GM12878 (cell line): ENCODE measurements at regions not wholly inside any gene's neighbourhood (a gene's known extent, or its start where the extent isn't known, plus 50 kb on each side); places are given as distances from the start of the nearest gene placed in this dataset.

Source experiments
- ATAC-seq: fragments of 200-7000 bp; cut with Tn5 transposase; 3 replicates; pipeline ENCODE4 v1.9.1; 2020; ENCODE audit warnings: mild to moderate bottlenecking, moderate library complexity
- BruUV-seq: library from RNA; stranded (reverse); fragments of 400-500 nt; replicated peaks from 2 replicates; lab custom pipeline; 2021; lab: Mats Ljungman, UMichigan
- CTCF ChIA-PET: fragments of 300-600 bp; sonication (Branson Sonifier 250); formaldehyde crosslinking; extraction: SDS; loops from one replicate; lab custom pipeline; 2021; ENCODE audit warnings: inconsistent platforms; lab: Yijun Ruan, JAX
- POLR2A ChIA-PET: fragments of 350-600 bp; formaldehyde crosslinking; extraction: SDS; loops from one replicate; lab custom pipeline; 2021; ENCODE audit warnings: inconsistent platforms; lab: Charles Lee
- RAD21 ChIA-PET: fragments of 300-600 bp; sonication (Branson Sonifier 250); formaldehyde crosslinking; loops from one replicate; lab custom pipeline; 2023; ENCODE audit warnings: antibody characterized with exemption; ENCODE audit not compliant: unreplicated experiment; lab: Charles Lee
- SMC1A ChIA-PET: fragments of 300-600 bp; sonication (Branson Sonifier 250); formaldehyde crosslinking; loops from one replicate; lab custom pipeline; 2023; ENCODE audit not compliant: unreplicated experiment, uncharacterized antibody; lab: Charles Lee
- DNase-seq: peaks from one replicate; pipeline ENCODE4 v3.0.0-alpha.2; 2011; ENCODE audit warnings: low read depth, low spot score
- FAIRE-seq: peaks from 3 replicates; lab custom pipeline; 2011; peaks lifted over from hg19 to GRCh38; lab: Jason Lieb, UNC
- H2AFZ ChIP-seq: 2 replicates; pipeline ENCODE4 v1.6.0; 2011; ENCODE audit warnings: low read depth, low read length, control low read depth; ENCODE audit not compliant: control insufficient read depth
- H3K27ac ChIP-seq: 2 replicates; pipeline ENCODE4 v1.5.1; 2011; ENCODE audit warnings: control low read depth; ENCODE audit not compliant: control insufficient read depth, insufficient read depth
- H3K27me3 ChIP-seq, 2 experiments: replicated peaks in 1 of 2; 2 replicates each; pipeline versions ENCODE4 v1.6.0 to v1.6.1; 2011; ENCODE audit warnings: low read length in 1 of 2; ENCODE audit not compliant: control insufficient read depth in 2 of 2, insufficient read depth in 2 of 2
- H3K36me3 ChIP-seq, 2 experiments: 2 replicates each; pipeline ENCODE4 v1.5.1; 2011; ENCODE audit warnings: low read length in 1 of 2; ENCODE audit not compliant: control insufficient read depth in 2 of 2, insufficient read depth in 2 of 2
- H3K4me1 ChIP-seq: 2 replicates; pipeline ENCODE4 v1.6.1; 2011; ENCODE audit warnings: mild to moderate bottlenecking, low read length, moderate library complexity, mixed read lengths; ENCODE audit not compliant: control insufficient read depth, insufficient read depth
- H3K4me2 ChIP-seq: 2 replicates; pipeline ENCODE4 v1.6.0; 2011; ENCODE audit warnings: control low read depth; ENCODE audit not compliant: control insufficient read depth, insufficient read depth
- H3K4me3 ChIP-seq: fragments of 200-600 bp; sonication (generic); 2 replicates; pipeline ENCODE4 v1.5.1; 2016
- H3K79me2 ChIP-seq: 2 replicates; pipeline ENCODE4 v1.6.0; 2011; ENCODE audit warnings: low read length; ENCODE audit not compliant: control insufficient read depth, insufficient read depth
- H3K9ac ChIP-seq: 2 replicates; pipeline ENCODE4 v1.8.0; 2011; ENCODE audit warnings: low read length, control low read depth, mixed read lengths; ENCODE audit not compliant: control insufficient read depth, insufficient read depth
- H3K9me3 ChIP-seq: replicated peaks from 3 replicates; pipeline ENCODE4 v1.5.1; 2011; ENCODE audit warnings: mild to moderate bottlenecking, low read length; ENCODE audit not compliant: control insufficient read depth, insufficient read depth
- H4K20me1 ChIP-seq: 2 replicates; pipeline ENCODE4 v1.6.0; 2011; ENCODE audit not compliant: control insufficient read depth, insufficient read depth
- ATF7 ChIP-seq: fragments of 450-650 bp; IDR thresholded peaks from 2 replicates; pipeline ENCODE4 v1.6.1; 2016; ENCODE audit warnings: low read depth, mild to moderate bottlenecking
- BHLHE40 ChIP-seq, 2 experiments: fragments of 450-650 bp in 1 of 2; IDR thresholded peaks; 2 replicates each; pipeline ENCODE4 v1.6.1; 2011 to 2017; ENCODE audit warnings: low read depth in 2 of 2, borderline replicate concordance in 1 of 2, improper control_type of control experiment in 1 of 2, low read length in 1 of 2, mild to moderate bottlenecking in 1 of 2
- GABPA ChIP-seq: IDR thresholded peaks from 2 replicates; pipeline ENCODE4 v1.6.1; 2014; ENCODE audit warnings: antibody characterized with exemption, low read depth, mild to moderate bottlenecking, inconsistent platforms
- HDGF ChIP-seq: fragments of 450-650 bp; IDR thresholded peaks from 2 replicates; pipeline ENCODE4 v1.6.1; 2016; ENCODE audit warnings: antibody characterized with exemption
- IKZF1 ChIP-seq: fragments of 450-650 bp; conservative IDR thresholded peaks from 2 replicates; pipeline ENCODE4 v1.6.1; 2017; ENCODE audit warnings: antibody characterized with exemption, mild to moderate bottlenecking
- IKZF2 ChIP-seq, 2 experiments: fragments of 450-650 bp; IDR thresholded peaks; 2 replicates each; pipeline ENCODE4 v1.6.1; 2017; ENCODE audit warnings: mild to moderate bottlenecking in 2 of 2, moderate library complexity in 2 of 2
- IRF4 ChIP-seq: IDR thresholded peaks from 2 replicates; pipeline ENCODE4 v1.6.1; 2011; ENCODE audit warnings: low read depth, low read length
- JUNB ChIP-seq: IDR thresholded peaks from 2 replicates; pipeline ENCODE4 v1.6.1; 2016; ENCODE audit warnings: antibody characterized with exemption, mild to moderate bottlenecking
- JUND ChIP-seq: IDR thresholded peaks from 2 replicates; pipeline ENCODE4 v1.6.1; 2012; ENCODE audit warnings: low read depth, mild to moderate bottlenecking, low read length, improper control_type of control experiment, moderate library complexity
- KAT2A ChIP-seq: conservative IDR thresholded peaks from 2 replicates; pipeline ENCODE4 v1.6.1; 2011; ENCODE audit warnings: low read depth, low read length; ENCODE audit not compliant: control insufficient read depth
- NFYA ChIP-seq: IDR thresholded peaks from 2 replicates; pipeline ENCODE4 v1.6.1; 2011; ENCODE audit warnings: low read depth, mild to moderate bottlenecking, low read length, improper control_type of control experiment, borderline replicate concordance
- NFYB ChIP-seq: IDR thresholded peaks from 2 replicates; pipeline ENCODE4 v1.6.1; 2011; ENCODE audit warnings: low read depth, mild to moderate bottlenecking, low read length, improper control_type of control experiment, moderate library complexity; ENCODE audit not compliant: insufficient read depth
- PAX5 ChIP-seq: IDR thresholded peaks from 2 replicates; pipeline ENCODE4 v1.6.1; 2011; ENCODE audit warnings: low read depth, low read length, borderline replicate concordance
- RAD21 ChIP-seq: IDR thresholded peaks from 2 replicates; pipeline ENCODE4 v1.6.1; 2011; ENCODE audit warnings: mild to moderate bottlenecking, low read depth, low read length, moderate library complexity; ENCODE audit not compliant: insufficient read depth
- RB1 ChIP-seq: fragments of 450-650 bp; formaldehyde crosslinking; IDR thresholded peaks from 2 replicates; pipeline ENCODE4 v1.6.1; 2017; ENCODE audit warnings: mild to moderate bottlenecking, borderline replicate concordance
- SMARCA5 ChIP-seq: fragments of 450-650 bp; IDR thresholded peaks from 2 replicates; pipeline ENCODE4 v1.6.1; 2017; ENCODE audit warnings: mild to moderate bottlenecking
- TAF1 ChIP-seq: IDR thresholded peaks from 2 replicates; pipeline ENCODE4 v1.6.1; 2011; ENCODE audit warnings: mild to moderate bottlenecking, low read depth, low read length, borderline replicate concordance
- YY1 ChIP-seq: IDR thresholded peaks from 2 replicates; pipeline ENCODE4 v1.6.1; 2011; ENCODE audit warnings: low read depth, mild to moderate bottlenecking, low read length
- ZNF384 ChIP-seq: IDR thresholded peaks from 2 replicates; pipeline ENCODE4 v1.6.1; 2012; ENCODE audit warnings: low read depth, mild to moderate bottlenecking, low read length, improper control_type of control experiment, borderline replicate concordance
- WGBS: methylation state at CpG from one replicate; pipeline ENCODE4 v1.1.6; 2016; ENCODE audit warnings: low lambda C conversion rate; ENCODE audit not compliant: insufficient replicate concordance, insufficient coverage; ENCODE audit errors: missing lambda C conversion rate; 5-methylcytosine and 5-hydroxymethylcytosine counted together
- in situ Hi-C: fragments of 300-500 bp; cut with MboI; formaldehyde crosslinking; loops from 9 replicates; pipeline ENCODE4 v1.14.3; 2018; ENCODE audit warnings: mixed read lengths
- intact Hi-C: fragments of 100-400 bp; cut with micrococcal nuclease; formaldehyde crosslinking; loops from one replicate; pipeline ENCODE4 v1.14.2; 2022; ENCODE audit not compliant: unreplicated experiment
- TF ChIP-seq, protein P1 (sequence below): fragments of 450-650 bp; IDR thresholded peaks from 2 replicates; pipeline ENCODE4 v1.6.1; 2017; ENCODE audit warnings: mild to moderate bottlenecking, moderate library complexity
- TF ChIP-seq, protein P2 (sequence below): IDR thresholded peaks from 2 replicates; pipeline ENCODE4 v1.6.1; 2011; ENCODE audit warnings: mild to moderate bottlenecking, low read depth, low read length, moderate library complexity; ENCODE audit not compliant: insufficient replicate concordance

DNA sequence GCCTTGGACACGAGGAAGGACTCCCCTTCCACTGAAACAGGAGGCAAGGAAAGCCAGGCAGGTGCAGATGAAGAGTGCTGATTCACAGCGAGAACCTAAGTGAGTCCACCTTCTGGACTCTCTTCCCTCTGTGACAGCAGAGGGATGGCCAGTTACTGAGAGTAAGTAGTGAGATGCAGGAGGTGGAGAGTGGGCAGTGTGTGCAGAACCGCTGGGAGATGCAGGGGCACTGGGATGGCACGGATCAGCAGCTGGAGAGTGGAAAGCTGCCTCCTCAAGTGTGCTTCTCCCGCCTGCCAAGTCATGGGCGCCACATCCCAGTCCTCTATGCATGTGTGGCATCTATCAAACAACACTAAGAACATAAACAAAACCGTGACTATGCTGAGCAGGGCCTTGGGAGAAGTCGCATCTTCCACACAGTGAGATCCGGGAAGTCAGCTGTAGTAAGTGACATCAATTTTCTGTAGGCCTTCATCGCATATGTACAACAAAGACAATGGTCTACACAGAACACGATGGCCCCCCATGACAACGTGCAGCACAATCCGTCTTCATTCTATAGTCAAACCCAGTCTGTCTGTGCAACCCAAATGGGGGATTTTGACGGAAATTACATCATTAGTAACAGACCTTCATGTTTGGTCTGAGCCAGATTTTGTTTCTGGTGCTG is 217.4 kb upstream of the KLF14 start:
- Histone ChIP-seq H3K4me3 (peak overlapping the region; percentile 44; the same call in 1 of the 2 replicates), H3K27ac (peak overlapping the region; percentile 45), H3K9ac (peak overlapping the region; percentile 12; the same call in 1 of the 2 replicates), H3K9me3 (no peaks in the 10 kb centered on the region), H4K20me1 (0 out of 2 replicates have a peak, but pooled peaks cover 2% of the 10 kb centered on the region), H3K79me2 (peaks cover 99% of the 10 kb centered on the region), H3K4me1 (peaks cover 33% of the 10 kb centered on the region), H2AFZ (no peak overlapping the region), H3K27me3 (no peaks in the 10 kb centered on the region), H3K36me3 (peaks cover 12 to 18% of the 10 kb centered on the region in 2 experiments), H3K4me2 (peak overlapping the region; percentile 67)
- in situ Hi-C loops (no loop called here), intact Hi-C loops (no loop called here)
- ChIA-PET CTCF (interaction anchor here (1.3 to 2.1 kb wide), 2 partner anchors 20 to 89 kb away, joined by 4 to 5 read pairs; no protein-coding TSS in a partner anchor), RAD21 (no interaction called here), POLR2A (interaction anchor here (1.4 to 6.3 kb wide), 2 partner anchors 37 to 39 kb away, joined by 4 to 37 read pairs; no protein-coding TSS in a partner anchor), SMC1A (interaction anchor here (2.1 kb wide), 1 partner anchor 13 kb away, joined by 10 read pairs; no protein-coding TSS in a partner anchor)
- BruUV-seq = no TSS peak
- FAIRE-seq (no peak), DNase-seq (no peak), ATAC-seq (peak; percentile 45)
- WGBS = 43% methylated on average over 14 of the region's 14 CpGs
- TF ChIP-seq KAT2A = no peak
- TF ChIP-seq ZNF384 = no peak
- TF ChIP-seq IKZF2 (IDR thresholded peaks at IDR 0.05) = no peak
- TF ChIP-seq IKZF1 = no peak
- no peak for TF ChIP-seq BHLHE40 (IDR thresholded peaks at IDR 0.05; ENCODE audit: borderline replicate concordance in 1 of 2, low read depth in 2 of 2, low read length in 1 of 2)
- 0 out of 2 replicates have a peak, but pooled peaks have one; percentile 11 for TF ChIP-seq GABPA
- TF ChIP-seq IRF4 = no peak
- no peak for TF ChIP-seq RB1
- no peak for TF ChIP-seq HDGF
- no peak for TF ChIP-seq JUNB
- peak; percentile 35; the same call in 1 of the 2 replicates for TF ChIP-seq YY1
- no peak for TF ChIP-seq NFYA
- TF ChIP-seq JUND = no peak
- TF ChIP-seq, protein P1, sequence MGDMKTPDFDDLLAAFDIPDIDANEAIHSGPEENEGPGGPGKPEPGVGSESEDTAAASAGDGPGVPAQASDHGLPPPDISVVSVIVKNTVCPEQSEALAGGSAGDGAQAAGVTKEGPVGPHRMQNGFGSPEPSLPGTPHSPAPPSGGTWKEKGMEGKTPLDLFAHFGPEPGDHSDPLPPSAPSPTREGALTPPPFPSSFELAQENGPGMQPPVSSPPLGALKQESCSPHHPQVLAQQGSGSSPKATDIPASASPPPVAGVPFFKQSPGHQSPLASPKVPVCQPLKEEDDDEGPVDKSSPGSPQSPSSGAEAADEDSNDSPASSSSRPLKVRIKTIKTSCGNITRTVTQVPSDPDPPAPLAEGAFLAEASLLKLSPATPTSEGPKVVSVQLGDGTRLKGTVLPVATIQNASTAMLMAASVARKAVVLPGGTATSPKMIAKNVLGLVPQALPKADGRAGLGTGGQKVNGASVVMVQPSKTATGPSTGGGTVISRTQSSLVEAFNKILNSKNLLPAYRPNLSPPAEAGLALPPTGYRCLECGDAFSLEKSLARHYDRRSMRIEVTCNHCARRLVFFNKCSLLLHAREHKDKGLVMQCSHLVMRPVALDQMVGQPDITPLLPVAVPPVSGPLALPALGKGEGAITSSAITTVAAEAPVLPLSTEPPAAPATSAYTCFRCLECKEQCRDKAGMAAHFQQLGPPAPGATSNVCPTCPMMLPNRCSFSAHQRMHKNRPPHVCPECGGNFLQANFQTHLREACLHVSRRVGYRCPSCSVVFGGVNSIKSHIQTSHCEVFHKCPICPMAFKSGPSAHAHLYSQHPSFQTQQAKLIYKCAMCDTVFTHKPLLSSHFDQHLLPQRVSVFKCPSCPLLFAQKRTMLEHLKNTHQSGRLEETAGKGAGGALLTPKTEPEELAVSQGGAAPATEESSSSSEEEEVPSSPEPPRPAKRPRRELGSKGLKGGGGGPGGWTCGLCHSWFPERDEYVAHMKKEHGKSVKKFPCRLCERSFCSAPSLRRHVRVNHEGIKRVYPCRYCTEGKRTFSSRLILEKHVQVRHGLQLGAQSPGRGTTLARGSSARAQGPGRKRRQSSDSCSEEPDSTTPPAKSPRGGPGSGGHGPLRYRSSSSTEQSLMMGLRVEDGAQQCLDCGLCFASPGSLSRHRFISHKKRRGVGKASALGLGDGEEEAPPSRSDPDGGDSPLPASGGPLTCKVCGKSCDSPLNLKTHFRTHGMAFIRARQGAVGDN = peak; percentile 70
- no peak for TF ChIP-seq TAF1
- no peak for TF ChIP-seq SMARCA5
- TF ChIP-seq, protein P2, sequence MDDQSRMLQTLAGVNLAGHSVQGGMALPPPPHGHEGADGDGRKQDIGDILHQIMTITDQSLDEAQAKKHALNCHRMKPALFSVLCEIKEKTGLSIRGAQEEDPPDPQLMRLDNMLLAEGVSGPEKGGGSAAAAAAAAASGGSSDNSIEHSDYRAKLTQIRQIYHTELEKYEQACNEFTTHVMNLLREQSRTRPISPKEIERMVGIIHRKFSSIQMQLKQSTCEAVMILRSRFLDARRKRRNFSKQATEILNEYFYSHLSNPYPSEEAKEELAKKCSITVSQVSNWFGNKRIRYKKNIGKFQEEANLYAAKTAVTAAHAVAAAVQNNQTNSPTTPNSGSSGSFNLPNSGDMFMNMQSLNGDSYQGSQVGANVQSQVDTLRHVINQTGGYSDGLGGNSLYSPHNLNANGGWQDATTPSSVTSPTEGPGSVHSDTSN = no peak
- no peak for TF ChIP-seq RAD21
- TF ChIP-seq NFYB = no peak
- TF ChIP-seq PAX5 = peak; percentile 13; the same call in 1 of the 2 replicates
- TF ChIP-seq ATF7 = peak; percentile 70
